HG03558 (cell line): ENCODE measurements at regions not wholly inside any gene's neighbourhood (a gene's known extent, or its start where the extent isn't known, plus 50 kb on each side); places are given as distances from the start of the nearest gene placed in this dataset.

Source experiments
- ATAC-seq: cut with Tn5 transposase; IDR thresholded peaks from one replicate; pipeline ENCODE4 v1.9.1; 2021; ENCODE audit warnings: moderate number of reproducible peaks; ENCODE audit not compliant: unreplicated experiment; ENCODE audit errors: extremely low read depth

- ATAC-seq, result no peak
Measured at GRCh38 chr10:54908019-54908418, 107.0 kb upstream of the PCDH15 start.

DNA sequence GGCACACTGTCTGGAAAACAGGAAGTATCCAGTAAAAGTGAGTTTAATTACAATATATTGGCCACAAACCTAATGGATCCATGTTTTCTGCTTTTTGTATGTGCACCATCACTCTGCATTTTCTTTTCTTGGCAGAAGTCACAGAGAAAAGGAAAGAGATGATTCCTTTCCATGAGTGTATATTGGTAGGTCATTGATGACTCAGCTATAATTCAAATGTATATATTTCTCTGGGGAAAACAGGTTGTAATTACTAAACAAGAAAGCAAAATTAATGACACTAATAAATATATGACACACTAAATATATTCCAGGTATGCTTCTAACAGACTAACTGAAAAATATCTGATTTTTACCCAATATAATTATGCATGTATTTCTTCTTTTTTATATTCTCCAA, 105.9 kb upstream of the PCDH15 start:
- no peak for ATAC-seq

GRCh38 chr10:54905578-54906192, 104.7 kb upstream of the PCDH15 start:
- ATAC-seq, result no peak

DNA sequence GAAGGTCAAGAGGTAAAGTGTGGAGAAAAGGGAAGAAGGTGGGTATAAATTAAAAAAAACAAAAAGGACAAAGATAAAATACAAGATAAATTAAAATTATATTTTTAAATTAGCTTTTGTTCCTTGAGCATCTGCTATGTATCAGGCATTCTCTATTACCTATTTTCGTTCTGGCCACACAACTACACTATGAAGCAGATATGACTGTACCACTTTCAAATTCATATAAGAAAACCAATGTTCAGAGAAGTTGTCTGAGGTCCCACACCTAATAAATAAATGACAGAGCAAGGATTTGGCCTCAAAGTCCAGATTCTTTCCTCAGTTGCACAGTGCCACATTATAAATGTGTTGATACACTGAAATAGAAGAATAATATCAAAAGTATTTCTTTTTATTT, 103.8 kb upstream of the PCDH15 start:
- ATAC-seq, result no peak

DNA sequence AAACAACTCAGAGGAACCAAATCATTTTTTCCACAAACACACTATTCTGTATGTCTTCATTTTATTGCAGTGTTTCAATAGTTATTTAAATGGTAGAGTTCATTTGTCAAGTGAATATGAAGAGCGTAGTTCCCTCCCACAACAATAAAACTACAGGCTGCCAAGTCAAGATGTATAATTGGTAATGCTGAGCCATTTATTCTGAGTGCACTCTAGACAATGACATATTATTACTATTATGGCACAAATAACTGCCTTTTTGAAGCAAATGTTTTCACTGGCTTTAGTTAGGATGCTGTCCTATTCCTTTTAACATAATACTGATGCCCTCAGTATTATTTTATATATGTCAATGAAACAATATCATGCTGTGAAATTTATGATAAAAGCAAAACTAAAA, 102.7 kb upstream of the PCDH15 start:
- no peak for ATAC-seq

GRCh38 chr10:54900584-54900983, 99.6 kb upstream of the PCDH15 start:
- ATAC-seq, result no peak

- no peak for ATAC-seq
Measured at GRCh38 chr10:54880996-54881395, 80.0 kb upstream of the PCDH15 start.

- no peak for ATAC-seq
Measured at GRCh38 chr10:54869022-54869421, 68.0 kb upstream of the PCDH15 start.

- no peak for ATAC-seq
Measured at GRCh38 chr10:54866666-54867065, 65.6 kb upstream of the PCDH15 start.

- no peak for ATAC-seq
Measured at GRCh38 chr10:54854843-54855242, 53.8 kb upstream of the PCDH15 start.

DNA sequence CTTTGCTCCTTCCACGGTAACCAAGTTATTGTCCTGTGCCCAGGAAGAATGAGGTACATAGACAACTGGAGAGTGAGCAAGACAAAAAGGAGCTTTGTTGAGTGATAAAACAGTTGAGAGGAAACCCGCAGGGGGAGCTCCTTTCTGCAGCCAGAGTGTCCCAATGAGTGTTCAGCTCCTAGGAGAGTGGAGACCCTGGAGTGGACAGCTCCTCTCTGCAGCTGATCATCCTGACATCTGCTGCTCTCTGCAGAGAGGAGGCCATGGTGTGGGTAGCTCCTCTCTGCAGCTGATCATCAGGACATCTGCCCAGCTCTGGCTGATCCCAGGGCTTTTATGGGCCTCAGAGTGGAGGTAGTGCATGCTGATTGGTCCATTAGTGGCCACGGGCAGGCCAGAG, 53.4 kb upstream of the PCDH15 start:
- ATAC-seq, result no peak

DNA sequence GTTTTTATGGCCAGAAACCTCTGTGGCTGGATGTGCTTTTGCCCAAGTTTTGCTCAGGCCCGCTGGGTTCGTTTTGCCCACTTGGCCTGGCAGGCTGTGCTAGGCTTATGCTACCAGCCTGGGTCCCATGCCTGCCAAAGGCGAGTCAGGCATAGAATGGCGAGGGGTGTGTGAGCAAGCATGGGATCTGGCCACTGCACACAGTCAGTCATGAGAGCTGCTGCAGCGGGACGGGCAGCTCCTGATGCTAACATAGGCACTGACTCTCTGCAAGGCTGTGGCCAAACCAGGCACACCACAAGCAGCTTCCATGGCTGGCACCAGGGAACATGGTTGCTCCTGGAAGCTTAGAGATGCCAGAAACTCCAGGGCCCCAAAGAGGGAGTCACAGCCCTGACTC, 52.9 kb upstream of the PCDH15 start:
- ATAC-seq, result no peak
